GM19395 (cell line): ENCODE measurements at regions not wholly inside any gene's neighbourhood (a gene's known extent, or its start where the extent isn't known, plus 50 kb on each side); places are given as distances from the start of the nearest gene placed in this dataset.

Experiments
- ATAC-seq: cut with Tn5 transposase; IDR thresholded peaks from one replicate; pipeline ENCODE4 v1.9.1; 2021; ENCODE audit warnings: mild to moderate bottlenecking, moderate library complexity; ENCODE audit not compliant: unreplicated experiment

GRCh38 chr3:81439108-81439507 is 322.3 kb downstream of the GBE1 start:
- ATAC-seq: no peak

- no peak for ATAC-seq
These were observed 323.8 kb downstream of the GBE1 start for GRCh38 chr3:81437683-81438082.

- no peak for ATAC-seq
These were observed 325.3 kb downstream of the GBE1 start for GRCh38 chr3:81436182-81436581.

GRCh38 chr3:81435050-81435449 is 326.4 kb downstream of the GBE1 start:
- ATAC-seq: no peak

- ATAC-seq: no peak
These were observed 327.3 kb downstream of the GBE1 start for GRCh38 chr3:81434161-81434560.

GRCh38 chr3:81433675-81434074 is 327.8 kb downstream of the GBE1 start:
- ATAC-seq: no peak

GRCh38 chr3:81432456-81432855 is 329.0 kb downstream of the GBE1 start:
- ATAC-seq: no peak

- no peak for ATAC-seq
These were observed 334.4 kb downstream of the GBE1 start for GRCh38 chr3:81426826-81427577.

- no peak for ATAC-seq
These were observed 336.1 kb downstream of the GBE1 start for GRCh38 chr3:81425198-81425868.

- ATAC-seq: no peak
These were observed 342.2 kb downstream of the GBE1 start for GRCh38 chr3:81419228-81419627.

GRCh38 chr3:81416812-81417211 is 344.6 kb downstream of the GBE1 start:
- ATAC-seq: no peak

GRCh38 chr3:81406318-81406717 is 355.1 kb downstream of the GBE1 start:
- no peak for ATAC-seq

GRCh38 chr3:81395739-81396513 is 365.5 kb downstream of the GBE1 start:
- ATAC-seq: no peak

GRCh38 chr3:81394651-81395524 is 366.6 kb downstream of the GBE1 start:
- no peak for ATAC-seq

GRCh38 chr3:81393251-81393650 is 368.2 kb downstream of the GBE1 start:
- no peak for ATAC-seq

- ATAC-seq: no peak
These were observed 370.6 kb downstream of the GBE1 start for GRCh38 chr3:81390796-81391195.

- ATAC-seq: no peak
These were observed 373.3 kb downstream of the GBE1 start for GRCh38 chr3:81388191-81388590.

- ATAC-seq: no peak
These were observed 379.0 kb downstream of the GBE1 start for GRCh38 chr3:81382470-81382869.

- ATAC-seq: no peak
These were observed 381.2 kb downstream of the GBE1 start for GRCh38 chr3:81380234-81380633.

- no peak for ATAC-seq
These were observed 382.7 kb downstream of the GBE1 start for GRCh38 chr3:81378552-81379293.
